ENCODE measurements at regions not wholly inside any gene's neighbourhood (a gene's known extent, or its start where the extent isn't known, plus 50 kb on each side); places are given as distances from the start of the nearest gene placed in this dataset.

DNA sequence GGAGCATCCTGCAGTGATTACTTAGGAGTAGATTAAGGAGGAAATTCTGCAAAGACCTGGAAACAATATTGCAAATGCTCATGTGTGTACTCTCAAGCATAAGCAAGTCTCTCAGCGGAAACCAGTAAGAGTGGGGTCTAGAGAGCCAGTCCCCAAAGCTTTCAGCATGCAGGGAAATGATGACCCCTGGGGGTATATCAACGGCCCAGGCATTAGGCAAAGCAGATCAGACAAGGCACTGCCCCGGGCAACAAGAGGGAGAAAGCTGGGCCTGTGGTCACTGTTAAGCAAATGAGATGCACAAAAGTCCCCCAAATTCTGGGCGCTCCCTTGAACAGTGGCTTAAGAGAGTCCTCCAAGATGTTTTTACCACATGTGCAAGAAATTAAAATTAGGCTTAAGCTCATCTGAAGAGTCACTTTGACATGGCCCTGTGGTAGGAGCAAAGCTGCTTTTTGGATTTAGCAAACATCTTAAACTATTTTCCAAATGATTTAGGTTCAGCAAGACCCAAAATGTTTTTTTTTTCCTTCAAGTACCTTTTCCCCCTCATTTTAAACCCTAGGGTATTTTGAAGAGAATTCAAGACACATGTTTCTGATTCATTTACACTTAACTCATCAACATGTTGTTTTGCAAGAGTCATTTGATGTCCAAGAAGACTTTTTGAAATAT is 457.1 kb upstream of the TBX3 start:
- Histone ChIP-seq H3K4me3 (no peak overlapping the region), H3K4me2 (ENCODE audit: insufficient read depth, low read length) (no peak overlapping the region), H3K27me3 (ENCODE audit: control insufficient read depth in 2 of 2, insufficient read depth in 2 of 2, low read length in 2 of 2) (no peaks in the 10 kb centered on the region), H2AFZ (ENCODE audit: low read depth, low read length) (no peak overlapping the region), H3K79me2 (ENCODE audit: control insufficient read depth, insufficient read depth, low read length) (no peaks in the 10 kb centered on the region), H3K9me3 (replicated peaks; ENCODE audit: control insufficient read depth, insufficient read depth, low read depth, low read length) (no peaks in the 10 kb centered on the region), H3K9me1 (ENCODE audit: control insufficient read depth, insufficient read depth, low read length) (no peaks in the 10 kb centered on the region), H3K4me1 (replicated peaks in 1 of 2; ENCODE audit: control insufficient read depth in 2 of 2, insufficient read depth in 2 of 2, low read length in 2 of 2) (no peaks in the 10 kb centered on the region), H4K20me1 (replicated peaks; ENCODE audit: control insufficient read depth, insufficient read depth, low read length) (no peaks in the 10 kb centered on the region), H3K36me3 (ENCODE audit: control insufficient read depth, insufficient read depth, low read length) (no peaks in the 10 kb centered on the region), H3K9ac (ENCODE audit: insufficient read depth in 1 of 2, low read depth in 2 of 2, low read length in 2 of 2) (no peak overlapping the region), H3K27ac (ENCODE audit: extremely low read depth, low read depth, low read length) (no peak overlapping the region)
- BruUV-seq (replicated peaks), result no TSS peak
- TF ChIP-seq, protein P1, sequence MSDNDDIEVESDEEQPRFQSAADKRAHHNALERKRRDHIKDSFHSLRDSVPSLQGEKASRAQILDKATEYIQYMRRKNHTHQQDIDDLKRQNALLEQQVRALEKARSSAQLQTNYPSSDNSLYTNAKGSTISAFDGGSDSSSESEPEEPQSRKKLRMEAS (CRISPR knock-in tag; IDR thresholded peaks at IDR 0.05), result no peak
- TF ChIP-seq TCFL5 (CRISPR knock-in tag; conservative IDR thresholded peaks at IDR 0.05), result no peak
- TF ChIP-seq HMG20B (CRISPR knock-in tag; IDR thresholded peaks at IDR 0.05), result no peak
- no peak for TF ChIP-seq ARNT (IDR thresholded peaks at IDR 0.05)
- TF ChIP-seq, protein P2, sequence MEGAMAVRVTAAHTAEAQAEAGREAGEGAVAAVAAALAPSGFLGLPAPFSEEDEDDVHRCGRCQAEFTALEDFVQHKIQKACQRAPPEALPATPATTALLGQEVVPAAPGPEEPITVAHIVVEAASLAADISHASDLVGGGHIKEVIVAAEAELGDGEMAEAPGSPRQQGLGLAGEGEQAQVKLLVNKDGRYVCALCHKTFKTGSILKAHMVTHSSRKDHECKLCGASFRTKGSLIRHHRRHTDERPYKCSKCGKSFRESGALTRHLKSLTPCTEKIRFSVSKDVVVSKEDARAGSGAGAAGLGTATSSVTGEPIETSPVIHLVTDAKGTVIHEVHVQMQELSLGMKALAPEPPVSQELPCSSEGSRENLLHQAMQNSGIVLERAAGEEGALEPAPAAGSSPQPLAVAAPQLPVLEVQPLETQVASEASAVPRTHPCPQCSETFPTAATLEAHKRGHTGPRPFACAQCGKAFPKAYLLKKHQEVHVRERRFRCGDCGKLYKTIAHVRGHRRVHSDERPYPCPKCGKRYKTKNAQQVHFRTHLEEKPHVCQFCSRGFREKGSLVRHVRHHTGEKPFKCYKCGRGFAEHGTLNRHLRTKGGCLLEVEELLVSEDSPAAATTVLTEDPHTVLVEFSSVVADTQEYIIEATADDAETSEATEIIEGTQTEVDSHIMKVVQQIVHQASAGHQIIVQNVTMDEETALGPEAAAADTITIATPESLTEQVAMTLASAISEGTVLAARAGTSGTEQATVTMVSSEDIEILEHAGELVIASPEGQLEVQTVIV (CRISPR knock-in tag; IDR thresholded peaks at IDR 0.05; ENCODE audit: borderline replicate concordance), result no peak
- no peak for TF ChIP-seq ZNF24 (IDR thresholded peaks at IDR 0.05)
- CTCF ChIA-PET (ENCODE audit: low intra/inter-chr PET ratio), result no interaction called here
- in situ Hi-C loops (cut with MboI) (no loop called here), intact Hi-C loops (cut with micrococcal nuclease) (no loop called here)
- 0% methylated on average over 4 of the region's 4 CpGs for WGBS (ENCODE audit: insufficient coverage, low coverage, missing lambda C conversion rate)
- ATAC-seq, result no peak
- no peak for DNase-seq (ENCODE audit: extremely low read depth in 1 of 4, low spot score in 3 of 4)
- no peak for FAIRE-seq
- POLR2A ChIA-PET, result no interaction called here

All from K562 (cell line).